ENCODE measurements at regions not wholly inside any gene's neighbourhood (a gene's known extent, or its start where the extent isn't known, plus 50 kb on each side); places are given as distances from the start of the nearest gene placed in this dataset.

- TF ChIP-seq, protein P1, sequence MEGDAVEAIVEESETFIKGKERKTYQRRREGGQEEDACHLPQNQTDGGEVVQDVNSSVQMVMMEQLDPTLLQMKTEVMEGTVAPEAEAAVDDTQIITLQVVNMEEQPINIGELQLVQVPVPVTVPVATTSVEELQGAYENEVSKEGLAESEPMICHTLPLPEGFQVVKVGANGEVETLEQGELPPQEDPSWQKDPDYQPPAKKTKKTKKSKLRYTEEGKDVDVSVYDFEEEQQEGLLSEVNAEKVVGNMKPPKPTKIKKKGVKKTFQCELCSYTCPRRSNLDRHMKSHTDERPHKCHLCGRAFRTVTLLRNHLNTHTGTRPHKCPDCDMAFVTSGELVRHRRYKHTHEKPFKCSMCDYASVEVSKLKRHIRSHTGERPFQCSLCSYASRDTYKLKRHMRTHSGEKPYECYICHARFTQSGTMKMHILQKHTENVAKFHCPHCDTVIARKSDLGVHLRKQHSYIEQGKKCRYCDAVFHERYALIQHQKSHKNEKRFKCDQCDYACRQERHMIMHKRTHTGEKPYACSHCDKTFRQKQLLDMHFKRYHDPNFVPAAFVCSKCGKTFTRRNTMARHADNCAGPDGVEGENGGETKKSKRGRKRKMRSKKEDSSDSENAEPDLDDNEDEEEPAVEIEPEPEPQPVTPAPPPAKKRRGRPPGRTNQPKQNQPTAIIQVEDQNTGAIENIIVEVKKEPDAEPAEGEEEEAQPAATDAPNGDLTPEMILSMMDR (IDR thresholded peaks at IDR 0.05), result no peak
- TF ChIP-seq POLR2A (IDR thresholded peaks at IDR 0.05), result no peak
These were observed 71.4 kb upstream of the GORAB start for GRCh38 chr1:170460414-170461155.

Data from lower leg skin (tissue), 3 donors.